HG03469 (cell line): ENCODE measurements at regions not wholly inside any gene's neighbourhood (a gene's known extent, or its start where the extent isn't known, plus 50 kb on each side); places are given as distances from the start of the nearest gene placed in this dataset.
"Not testable (repeated sequence)": the region's sequence is repeated elsewhere in the genome, so short reads cannot be mapped to it uniquely, and the experiment has no call there.

Experiments
- ATAC-seq: cut with Tn5 transposase; IDR thresholded peaks from one replicate; pipeline ENCODE4 v1.9.1; 2021; ENCODE audit warnings: mild to moderate bottlenecking, moderate library complexity, moderate number of reproducible peaks; ENCODE audit not compliant: unreplicated experiment

DNA sequence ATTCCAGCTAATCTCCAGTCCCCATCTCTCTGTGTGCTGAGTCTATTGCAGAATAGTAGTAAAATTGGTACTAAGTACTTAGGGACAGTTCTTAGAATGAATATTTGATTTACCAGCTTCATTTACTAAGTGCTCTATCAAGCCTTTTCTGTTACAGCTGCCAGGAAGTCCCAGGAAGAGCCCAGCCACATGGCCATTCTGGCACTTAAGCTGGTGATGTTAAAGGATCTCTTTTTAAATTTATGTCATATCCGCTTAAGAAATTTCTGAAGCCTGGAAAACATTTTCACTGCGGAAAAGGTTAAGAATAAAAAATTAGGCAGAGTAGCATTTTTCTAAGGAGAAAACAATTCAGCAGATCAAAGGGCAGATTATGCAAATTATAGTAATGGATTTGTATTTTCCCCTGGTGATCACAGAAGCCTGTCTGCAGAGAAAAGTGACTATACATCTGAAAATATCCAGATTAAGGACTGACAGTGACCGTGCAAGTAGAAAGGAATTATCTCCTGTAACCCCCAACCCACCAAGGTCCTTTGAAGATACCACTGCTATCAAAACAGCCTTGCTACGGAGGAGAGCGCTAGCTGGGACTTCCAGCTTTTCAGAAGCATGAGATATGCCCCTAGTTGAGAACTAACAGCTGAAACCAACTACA, 260.8 kb downstream of the SH3BP4 start:
- no peak for ATAC-seq

DNA sequence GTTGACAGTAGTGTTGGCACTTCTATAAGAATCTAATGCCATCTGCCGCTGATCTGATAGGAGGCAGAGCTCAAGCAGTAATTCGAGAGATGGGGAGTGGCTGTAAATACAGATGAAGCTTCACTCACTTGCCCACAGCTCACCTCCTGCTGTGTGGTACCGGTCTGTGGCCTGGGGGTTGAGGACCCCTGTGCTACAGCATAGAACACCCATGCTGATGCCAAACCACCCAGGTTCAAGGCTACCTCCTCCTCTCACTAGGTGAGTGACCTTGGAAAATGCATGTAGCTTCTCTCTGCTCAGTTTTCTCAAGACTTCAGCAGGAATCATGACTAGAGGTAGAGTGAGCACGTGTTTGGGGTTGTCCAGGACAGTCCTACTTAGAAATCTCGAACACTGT, 263.4 kb downstream of the SH3BP4 start:
- no peak for ATAC-seq

DNA sequence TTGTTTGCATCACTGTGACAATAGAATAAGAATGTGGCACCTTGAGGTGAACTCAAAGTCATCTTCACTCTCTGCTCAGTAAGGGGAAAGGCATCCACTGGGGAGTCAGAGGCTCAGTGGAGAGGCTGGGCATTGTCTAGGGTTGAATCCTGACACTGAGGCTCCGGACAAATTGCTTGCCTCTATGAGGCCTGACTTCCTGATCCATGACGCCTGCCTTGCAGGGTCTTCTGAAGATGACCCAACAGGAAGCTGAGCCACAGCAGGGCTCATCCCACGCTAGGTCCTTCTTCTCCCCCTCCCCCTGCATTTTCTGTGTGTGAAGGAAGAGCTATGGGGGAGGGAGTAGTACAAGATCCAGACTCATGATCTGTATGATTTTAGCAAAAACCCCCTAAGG, 265.1 kb downstream of the SH3BP4 start:
- no peak for ATAC-seq

DNA sequence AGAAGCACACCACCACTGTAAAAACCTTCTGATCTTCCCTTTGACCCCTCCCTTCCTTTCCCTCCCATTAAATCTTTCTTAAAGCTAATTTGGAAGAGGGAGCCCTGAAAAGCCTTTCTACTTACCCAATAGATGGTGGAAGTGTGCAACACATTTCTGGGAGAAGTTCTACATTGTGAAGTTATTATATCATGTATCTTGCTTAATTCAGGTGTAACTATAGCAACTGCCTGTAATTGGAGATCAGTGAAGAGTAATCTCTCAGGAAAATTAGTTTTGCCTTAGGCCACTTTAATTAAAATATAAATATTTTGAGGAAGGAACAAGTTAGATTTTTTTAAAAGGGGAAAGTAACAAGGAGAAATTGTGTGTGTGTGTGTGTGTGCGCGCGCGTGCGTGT, 266.0 kb downstream of the SH3BP4 start:
- ATAC-seq = no peak

DNA sequence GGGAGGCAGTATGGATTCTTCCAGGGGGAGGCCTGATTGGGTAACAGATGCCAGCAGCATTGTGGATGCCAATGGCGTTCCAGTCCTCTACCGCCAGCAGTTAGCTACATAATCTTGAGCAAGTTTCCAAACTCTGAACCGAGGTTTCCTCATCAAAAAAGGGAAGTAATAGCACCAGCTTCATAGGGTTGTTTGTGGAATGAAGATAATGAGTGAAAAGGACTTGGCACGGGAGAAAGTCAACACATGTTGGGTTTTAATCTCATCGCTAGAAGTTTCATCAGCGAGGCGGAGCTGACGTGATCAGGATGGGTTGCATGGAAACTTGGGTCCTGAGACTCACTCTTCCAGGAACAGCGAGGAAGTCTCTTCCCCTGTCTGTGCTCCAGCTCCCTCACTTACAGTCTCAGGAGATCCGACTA, 266.7 kb downstream of the SH3BP4 start:
- no peak for ATAC-seq

DNA sequence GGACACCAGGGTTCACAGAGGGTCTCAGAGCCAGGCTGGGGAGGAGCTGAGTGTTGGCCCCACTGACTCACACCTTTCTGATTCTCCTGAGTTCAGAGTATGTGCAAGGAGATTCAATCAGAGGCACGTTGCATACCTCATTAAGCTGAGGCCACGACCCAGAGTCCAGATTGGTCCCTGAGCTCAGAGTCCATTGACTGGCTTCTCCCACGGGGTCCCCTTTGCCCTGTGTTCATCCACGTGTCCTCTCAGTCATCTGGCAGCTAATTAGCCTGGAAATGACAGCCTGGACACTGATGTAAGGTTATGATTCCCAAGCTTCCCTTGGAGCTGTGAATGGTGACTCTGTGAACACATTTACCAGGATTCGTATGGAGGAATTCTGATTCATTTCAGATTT, 267.2 kb downstream of the SH3BP4 start:
- ATAC-seq = no peak

DNA sequence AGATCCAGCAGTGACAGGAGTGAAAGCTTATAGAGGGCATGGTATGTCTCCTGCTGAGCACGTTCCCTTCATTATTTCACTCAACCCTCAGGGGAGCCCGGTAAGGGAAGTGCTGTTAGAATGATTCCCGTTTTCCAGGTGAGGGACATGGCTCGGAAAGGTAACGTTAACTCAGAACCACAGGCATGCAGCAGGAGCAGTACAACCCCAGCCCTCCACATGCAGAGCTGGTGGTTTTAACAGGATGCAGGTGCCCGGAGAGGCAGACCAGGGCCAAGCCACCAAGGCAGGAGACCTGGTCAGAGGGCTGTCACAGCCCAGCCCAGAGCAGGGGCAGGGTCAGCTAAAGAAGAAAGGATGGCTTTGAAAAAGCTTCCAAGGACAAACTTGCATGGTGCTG, 268.5 kb downstream of the SH3BP4 start:
- no peak for ATAC-seq

DNA sequence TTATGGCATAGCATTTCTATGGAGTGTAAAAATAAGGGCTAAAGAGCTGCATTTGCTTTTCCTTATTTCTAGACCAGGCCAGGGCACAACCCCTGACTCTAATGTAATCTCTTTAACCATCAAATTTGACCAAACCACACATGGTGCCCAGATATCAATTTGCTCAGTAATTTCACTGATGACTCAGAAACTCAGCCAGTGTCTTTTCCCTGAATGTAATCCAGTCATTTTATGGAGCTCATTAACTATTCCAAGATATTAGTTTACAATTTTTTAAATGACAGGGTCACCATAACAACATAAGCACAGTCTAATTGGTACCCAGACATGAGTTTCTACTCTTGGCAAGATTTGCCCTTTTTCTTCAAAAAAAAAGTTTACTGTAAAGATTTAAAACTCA, 270.8 kb upstream of the AGAP1 start:
- ATAC-seq = no peak

DNA sequence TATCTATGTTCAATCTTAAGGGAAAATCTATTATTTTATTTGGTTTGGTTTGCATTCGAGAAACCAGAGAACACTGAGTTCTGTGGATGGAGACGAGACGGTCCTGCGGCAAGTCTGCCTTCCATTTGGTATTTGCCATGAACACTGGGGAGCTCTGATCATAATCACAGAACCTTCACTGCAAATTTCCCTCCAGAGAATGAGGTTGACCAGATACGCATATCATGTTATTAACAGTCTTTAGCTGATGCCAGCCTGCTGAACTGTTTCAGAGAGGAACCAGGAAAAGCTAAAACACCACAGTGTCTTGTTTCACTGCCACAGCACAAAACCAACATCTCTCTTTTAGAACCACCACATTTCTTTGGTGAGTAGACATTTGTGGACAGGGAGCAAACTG, 269.4 kb upstream of the AGAP1 start:
- no peak for ATAC-seq

DNA sequence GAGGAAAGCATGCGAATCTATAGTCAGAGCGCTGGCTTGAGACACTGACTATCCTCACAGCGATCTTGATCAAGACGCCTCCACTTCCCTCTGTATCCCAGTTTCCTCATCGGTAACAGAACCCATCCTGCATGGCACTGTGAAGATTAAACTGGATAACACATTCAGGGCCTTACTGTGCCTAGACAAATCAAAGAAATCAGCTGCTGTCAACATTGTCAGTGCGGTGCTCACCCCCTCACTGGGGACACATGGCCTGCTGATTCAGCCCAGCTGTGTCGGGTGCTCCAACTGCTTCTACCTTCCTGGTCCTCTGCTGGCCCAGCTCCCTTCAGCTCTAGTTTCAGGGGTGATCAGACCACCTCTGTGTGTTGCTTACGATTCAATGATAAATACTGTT, 268.6 kb upstream of the AGAP1 start:
- no peak for ATAC-seq

DNA sequence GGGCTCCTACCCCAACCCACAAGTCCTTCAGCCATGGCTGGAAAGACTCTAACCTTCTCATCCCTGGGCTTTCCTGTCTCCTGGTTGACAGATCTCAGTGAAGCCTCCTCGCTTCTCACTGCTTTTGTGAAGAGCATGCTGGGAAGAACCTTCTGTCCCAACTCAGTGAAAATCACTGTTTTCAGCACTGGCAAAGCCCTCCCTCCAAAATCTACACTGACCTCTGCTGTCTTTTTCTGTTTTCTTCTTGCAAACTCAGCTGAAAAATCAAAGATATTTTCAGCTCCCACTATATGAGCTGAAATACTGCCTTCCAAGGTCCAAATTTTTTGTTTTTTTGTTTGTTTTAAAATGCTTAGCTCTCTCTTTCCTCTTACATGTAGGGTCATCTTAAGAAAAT, 266.3 kb upstream of the AGAP1 start:
- ATAC-seq = no peak

DNA sequence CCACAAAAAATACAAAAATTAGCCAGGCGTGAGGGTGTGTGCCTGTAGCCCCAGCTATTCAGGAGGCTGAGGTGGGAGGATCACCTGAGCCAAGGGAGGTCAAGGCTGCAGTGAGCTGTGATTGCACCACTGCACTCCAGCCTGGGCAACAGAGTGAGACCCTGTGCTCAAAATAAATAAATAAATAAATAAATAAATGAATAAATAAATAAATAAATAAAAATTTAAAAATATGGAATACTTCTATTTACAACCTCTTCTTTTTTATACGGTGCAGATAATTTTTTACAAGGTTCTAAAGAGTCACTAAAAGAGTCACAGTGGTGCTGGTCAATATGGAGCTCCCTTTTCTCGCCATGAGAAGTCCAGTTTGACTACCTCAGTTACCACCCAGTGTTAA, 265.4 kb upstream of the AGAP1 start:
- ATAC-seq = not testable (repeated sequence)

DNA sequence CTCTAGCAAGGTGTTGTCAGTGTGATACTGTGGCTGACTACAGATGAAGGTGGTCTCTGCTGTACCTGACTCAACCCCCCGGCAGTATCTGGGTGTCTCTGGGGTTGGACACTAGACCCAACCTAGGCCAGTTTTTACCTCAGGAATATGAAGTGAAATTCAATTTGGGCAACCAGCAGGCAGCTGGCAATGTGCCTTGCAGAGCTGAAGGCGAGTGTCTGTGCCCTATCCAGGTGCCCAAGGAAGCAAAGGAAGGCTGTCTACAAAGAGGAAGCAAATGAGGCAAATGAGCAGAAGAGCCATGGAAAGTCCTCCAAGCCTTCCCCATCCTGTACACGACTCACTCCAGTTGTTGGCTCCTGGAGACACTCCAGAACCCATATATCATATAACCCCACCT, 264.6 kb upstream of the AGAP1 start:
- ATAC-seq = no peak

DNA sequence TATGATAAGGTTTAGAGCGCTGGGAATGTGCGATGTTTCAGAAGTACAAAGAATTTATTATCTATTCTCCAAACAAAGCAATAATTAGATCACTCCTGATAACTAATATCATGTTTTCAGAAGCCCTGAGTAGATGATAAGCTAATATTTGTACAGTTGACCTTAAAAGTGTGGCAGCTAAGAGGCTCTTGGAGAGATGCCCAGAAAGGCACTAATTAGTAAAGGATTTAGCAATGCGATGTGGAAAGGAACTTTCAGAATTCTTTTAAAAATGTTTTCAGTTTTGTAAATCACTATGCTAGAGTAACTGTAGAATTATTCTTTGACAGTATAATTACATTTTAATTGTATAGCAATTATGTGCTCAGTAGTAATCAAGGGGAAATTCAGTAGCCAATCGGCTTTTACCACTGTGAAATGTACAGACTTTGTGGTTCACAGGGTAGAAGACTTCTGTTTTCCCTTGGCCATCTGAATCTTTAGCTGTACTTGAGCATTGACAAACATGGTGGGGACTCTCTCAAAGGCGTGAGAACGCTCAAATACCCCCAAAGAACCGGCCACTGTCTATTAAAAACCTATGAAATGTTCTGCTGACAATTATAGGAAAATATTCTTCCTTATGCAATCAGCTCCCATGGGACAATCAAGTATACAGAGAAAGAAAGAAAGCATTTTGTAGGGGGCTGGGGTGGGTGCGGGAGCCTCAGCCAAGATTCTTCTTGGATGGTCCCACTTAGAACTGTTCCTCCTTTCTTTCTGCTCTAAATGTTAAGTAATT, 262.8 kb upstream of the AGAP1 start:
- no peak for ATAC-seq

DNA sequence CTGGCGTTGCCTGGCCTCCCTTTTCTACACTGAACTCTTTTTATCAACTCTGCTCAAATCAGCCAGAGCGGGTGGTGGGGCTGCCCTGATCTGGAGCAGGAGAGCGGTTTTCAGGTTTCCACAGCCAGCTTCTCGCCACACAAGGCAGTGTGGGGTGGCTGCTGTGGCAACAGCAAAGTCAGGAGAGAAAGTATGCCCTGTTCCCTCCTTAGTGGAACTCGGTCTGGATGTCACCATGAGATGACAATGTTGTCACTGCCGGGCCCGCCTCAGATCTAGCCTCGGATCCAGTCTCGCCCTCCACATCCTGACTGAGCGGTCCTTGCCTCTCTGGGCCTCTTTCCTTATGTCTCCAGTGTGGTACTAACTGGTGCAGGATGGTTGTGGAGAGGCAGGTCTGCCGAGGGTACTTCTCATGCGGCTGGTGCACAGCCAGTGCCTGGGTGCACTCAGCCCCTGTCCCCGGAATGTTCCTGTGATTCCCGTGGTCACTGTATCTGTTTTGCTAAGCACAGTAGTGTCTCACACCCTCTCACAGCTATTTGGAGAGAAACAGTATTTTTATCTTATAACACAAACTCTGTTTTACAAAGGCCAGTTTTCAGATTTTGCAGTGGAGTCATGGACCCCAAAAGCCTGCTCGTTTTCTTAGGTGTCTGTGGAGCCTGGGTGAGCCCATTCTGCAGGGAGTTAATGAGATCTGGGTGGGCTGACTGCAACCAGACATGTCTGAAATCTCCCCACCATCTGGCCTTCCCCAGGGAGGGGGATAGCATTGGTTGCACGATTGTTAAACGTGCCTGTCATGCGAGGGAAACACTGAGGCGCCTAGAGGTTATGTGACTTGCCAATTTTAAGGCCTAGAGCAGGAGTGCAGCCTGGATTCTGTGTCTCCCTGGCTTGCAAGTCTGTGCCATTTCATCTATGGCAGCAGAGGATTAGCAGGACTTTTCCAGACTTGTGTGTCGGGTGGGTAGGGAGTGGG, 261.1 kb upstream of the AGAP1 start:
- ATAC-seq = no peak

DNA sequence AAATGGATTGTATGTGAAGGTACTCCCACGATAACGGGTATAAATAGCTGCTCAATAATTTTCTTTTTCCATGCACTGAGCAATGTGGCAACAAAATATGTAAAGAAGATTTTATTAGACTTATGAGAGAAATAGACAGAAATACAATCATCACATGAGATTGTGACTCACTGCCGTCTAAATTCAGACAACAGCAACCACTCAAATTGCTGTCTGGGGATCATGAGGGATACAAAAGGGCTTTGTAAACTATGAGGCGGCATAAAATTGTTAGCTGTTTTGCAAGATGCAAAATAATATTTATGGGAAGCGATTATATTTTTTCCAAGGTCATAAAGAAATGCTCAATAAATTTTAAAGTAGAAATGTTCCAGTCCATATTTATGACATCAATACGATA, 259.1 kb upstream of the AGAP1 start:
- ATAC-seq = no peak

DNA sequence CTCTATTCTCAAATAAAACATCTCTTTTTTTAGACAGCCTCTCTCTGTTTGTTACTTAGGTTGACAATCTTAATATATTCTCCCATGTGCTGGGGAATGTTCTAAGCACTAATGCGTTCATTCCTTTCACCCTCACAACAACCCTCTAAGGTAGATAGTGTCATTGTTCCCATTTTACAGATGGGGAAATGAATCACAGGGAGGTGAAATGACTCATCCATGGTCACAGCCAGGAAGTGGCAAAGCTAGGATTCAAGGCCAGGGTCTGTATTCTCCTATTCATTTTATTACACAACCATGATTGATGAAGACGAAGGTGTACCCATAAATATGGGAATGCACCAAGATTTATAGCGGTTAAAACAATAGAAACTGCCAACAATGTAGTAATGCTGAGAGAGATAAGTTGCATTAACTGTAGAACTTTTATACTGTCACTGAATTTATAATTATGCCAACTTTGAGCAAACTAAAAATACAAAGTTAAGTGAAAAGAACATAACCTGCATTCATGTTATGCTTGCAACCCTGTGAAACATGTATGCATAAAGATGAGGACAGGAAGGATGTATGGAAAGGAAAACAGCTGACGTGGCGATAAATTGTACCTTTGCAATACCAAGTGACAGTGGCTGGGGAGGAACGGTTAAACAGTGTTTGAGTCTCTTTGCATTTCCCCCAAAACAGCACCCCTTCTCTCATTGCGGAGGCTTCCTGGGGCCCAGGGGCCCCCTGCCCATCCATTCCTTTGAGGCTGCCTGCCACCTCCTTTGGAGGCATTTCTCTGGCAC, 257.7 kb upstream of the AGAP1 start:
- no peak for ATAC-seq

DNA sequence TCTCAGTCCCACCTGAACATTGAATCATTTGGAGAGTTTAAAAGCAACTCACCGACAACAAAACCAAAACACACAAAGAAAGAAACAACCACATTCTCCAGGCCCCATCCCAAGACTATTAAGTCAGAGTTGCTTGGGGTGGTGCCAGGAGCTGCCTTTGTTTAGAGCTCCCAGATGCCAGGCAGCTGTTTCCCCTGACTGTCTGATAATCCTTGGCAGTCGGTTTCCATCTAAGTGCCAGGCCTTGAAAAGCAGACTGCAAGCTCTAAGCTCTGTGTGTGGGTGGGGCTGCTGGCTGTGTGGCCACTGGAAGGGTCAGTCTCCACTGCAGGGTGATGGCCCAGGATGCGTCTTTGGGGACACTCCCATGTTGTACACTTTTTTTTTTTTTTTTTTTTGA, 255.3 kb upstream of the AGAP1 start:
- no peak for ATAC-seq

DNA sequence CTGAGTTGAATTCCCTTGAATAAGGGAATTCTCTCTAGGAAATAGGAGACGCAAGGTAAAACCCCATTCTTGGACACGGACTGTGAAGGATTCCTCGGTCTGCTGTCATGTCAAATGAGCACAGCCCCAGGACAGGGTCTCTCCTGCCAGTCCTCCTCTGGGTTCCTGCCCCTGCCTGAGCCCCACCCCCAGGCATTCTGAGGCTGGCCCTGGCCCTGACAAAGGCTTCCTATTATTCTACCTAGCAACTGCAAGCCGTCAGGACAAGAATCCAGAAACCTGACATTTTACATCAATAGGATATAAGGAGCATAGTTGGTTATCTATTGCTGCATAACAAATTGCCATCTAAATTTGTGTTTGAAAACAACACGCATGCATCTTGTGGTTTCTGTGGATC, 253.3 kb upstream of the AGAP1 start:
- no peak for ATAC-seq
